Tibial nerve (tissue), 4 donors: ENCODE measurements at regions not wholly inside any gene's neighbourhood (a gene's known extent, or its start where the extent isn't known, plus 50 kb on each side); places are given as distances from the start of the nearest gene placed in this dataset.

Source experiments
- CTCF ChIP-seq, 5 experiments: fragments of 200-600 bp in 3 of 5; fragments of 450-650 bp in 2 of 5; sonication (generic) in 3 of 5; IDR thresholded peaks; one replicate each; pipeline ENCODE4 v1.5.1; 2016 to 2019; ENCODE audit warnings: antibody characterized with exemption in 5 of 5, mild to moderate bottlenecking in 3 of 5, moderate library complexity in 2 of 5
- EP300 ChIP-seq, 2 donors: sonication (generic); formaldehyde crosslinking; IDR thresholded peaks; one replicate each; pipeline ENCODE4 v1.6.1; 2017; ENCODE audit warnings: antibody characterized with exemption in 2 of 2, mild to moderate bottlenecking in 1 of 2
- POLR2A ChIP-seq, 2 donors: fragments of 450-650 bp; IDR thresholded peaks; one replicate each; pipeline ENCODE4 v1.6.1; 2017; ENCODE audit warnings: antibody characterized with exemption in 2 of 2, mild to moderate bottlenecking in 2 of 2, moderate library complexity in 2 of 2

- TF ChIP-seq CTCF (IDR thresholded peaks at IDR 0.05) (no peak), POLR2A (IDR thresholded peaks at IDR 0.05) (no peak), EP300 (IDR thresholded peaks at IDR 0.05) (no peak)
Observed at GRCh38 chr2:84194949-84195644, 264.0 kb downstream of the SUCLG1 start.
